SK-N-SH (cell line): ENCODE measurements at regions not wholly inside any gene's neighbourhood (a gene's known extent, or its start where the extent isn't known, plus 50 kb on each side); places are given as distances from the start of the nearest gene placed in this dataset.
"Not testable (repeated sequence)": the region's sequence is repeated elsewhere in the genome, so short reads cannot be mapped to it uniquely, and the experiment has no call there.

ENCODE experiments used
- CTCF ChIA-PET: fragments of 300-600, 350-600 bp; formaldehyde crosslinking; extraction: SDS; loops from one replicate; lab custom pipeline; 2021; lab: Yijun Ruan, JAX
- POLR2A ChIA-PET: fragments of 350-600 bp; sonication (Branson Sonifier 250); formaldehyde crosslinking; extraction: SDS; loops from one replicate; lab custom pipeline; 2020; ENCODE audit warnings: antibody characterized with exemption, inconsistent platforms; lab: Yijun Ruan, JAX
- DNase-seq: peaks from one replicate; pipeline ENCODE4 v3.0.0; 2012
- H2AFZ ChIP-seq: fragments of 200-600 bp; sonication (generic); 2 replicates; pipeline ENCODE4 v1.8.1; 2016; ENCODE audit warnings: antibody characterized with exemption, mild to moderate bottlenecking, low read depth
- H3F3A ChIP-seq: fragments of 200-600 bp; sonication (generic); replicated peaks from 2 replicates; pipeline ENCODE3; 2016; ENCODE audit warnings: antibody characterized with exemption, mild to moderate bottlenecking; ENCODE audit not compliant: insufficient read depth
- H3K27ac ChIP-seq, 2 experiments: fragments of 200-500 bp in 1 of 2; fragments of 200-600 bp in 1 of 2; sonication (Bioruptor generic) in 1 of 2; sonication (generic), shearing (Covaris generic) in 1 of 2; 2 replicates each; pipeline versions ENCODE4 v1.5.1 to v1.6.1; 2014 to 2016; ENCODE audit warnings: low read depth in 2 of 2, inconsistent platforms in 1 of 2, low read length in 1 of 2, mild to moderate bottlenecking in 1 of 2, mixed read lengths in 1 of 2
- H3K27me3 ChIP-seq: fragments of 200-600 bp; sonication (generic), shearing (Covaris generic); 2 replicates; pipeline ENCODE4 v1.6.1; 2016; ENCODE audit warnings: mixed run types; ENCODE audit not compliant: insufficient read depth
- H3K36me3 ChIP-seq, 2 experiments: fragments of 200-500 bp in 1 of 2; fragments of 200-600 bp in 1 of 2; sonication (Bioruptor generic) in 1 of 2; sonication (generic) in 1 of 2; replicated peaks in 1 of 2; 2 replicates each; pipeline versions ENCODE3 to v1.5.1; 2014 to 2016; ENCODE audit warnings: low read length in 1 of 2, mild to moderate bottlenecking in 1 of 2; ENCODE audit not compliant: insufficient read depth in 2 of 2, control insufficient read depth in 1 of 2
- H3K4me1 ChIP-seq, 2 experiments: fragments of 200-500 bp in 1 of 2; fragments of 200-600 bp in 1 of 2; sonication (Bioruptor generic) in 1 of 2; sonication (generic), shearing (Covaris generic) in 1 of 2; 2 replicates each; pipeline versions ENCODE4 v1.5.1 to v1.6.1; 2014 to 2016; ENCODE audit warnings: low read depth in 1 of 2, low read length in 1 of 2, mixed run types in 1 of 2; ENCODE audit not compliant: insufficient read depth in 2 of 2, control insufficient read depth in 1 of 2
- H3K4me2 ChIP-seq: fragments of 200-600 bp; sonication (generic), shearing (Covaris generic); 2 replicates; pipeline ENCODE4 v1.6.1; 2017; ENCODE audit warnings: mixed run types
- H3K4me3 ChIP-seq, 2 experiments: fragments of 200-500 bp in 1 of 2; fragments of 200-600 bp in 1 of 2; sonication (Bioruptor generic) in 1 of 2; sonication (generic), shearing (Covaris generic) in 1 of 2; 2 replicates each; pipeline versions ENCODE4 v1.5.1 to v1.8.1; 2014 to 2016; ENCODE audit warnings: low read depth in 2 of 2, inconsistent platforms in 1 of 2, low read length in 1 of 2, mild to moderate bottlenecking in 1 of 2, mixed read lengths in 1 of 2, moderate library complexity in 1 of 2
- H3K79me2 ChIP-seq: fragments of 200-600 bp; sonication (generic); 2 replicates; pipeline ENCODE4 v1.8.1; 2017; ENCODE audit warnings: mild to moderate bottlenecking; ENCODE audit not compliant: insufficient read depth
- H3K9ac ChIP-seq: fragments of 200-600 bp; sonication (generic); 2 replicates; pipeline ENCODE4 v1.6.1; 2017; ENCODE audit warnings: mixed run types
- H3K9me2 ChIP-seq: fragments of 200-600 bp; sonication (generic); 2 replicates; pipeline ENCODE4 v1.6.1; 2017; ENCODE audit warnings: mixed run types
- H3K9me3 ChIP-seq: fragments of 200-600 bp; sonication (generic); 2 replicates; pipeline ENCODE4 v1.6.1; 2017; ENCODE audit warnings: mixed run types, mild to moderate bottlenecking, moderate library complexity
- H4K20me1 ChIP-seq: fragments of 200-600 bp; sonication (generic); 2 replicates; pipeline ENCODE4 v1.6.1; 2017; ENCODE audit warnings: mild to moderate bottlenecking, mixed run types; ENCODE audit not compliant: insufficient read depth
- CHD2 ChIP-seq: fragments of 150-350 bp; IDR thresholded peaks from 2 replicates; pipeline ENCODE4 v1.6.1; 2018; ENCODE audit warnings: low read length; ENCODE audit not compliant: partially characterized antibody
- ELF1 ChIP-seq: IDR thresholded peaks from 2 replicates; pipeline ENCODE4 v1.4.0; 2012
- EP300 ChIP-seq, 2 experiments: IDR thresholded peaks; 2 replicates each; pipeline versions ENCODE4 v1.4.0 to v1.6.1; 2012; ENCODE audit warnings: borderline replicate concordance in 1 of 2, low read depth in 1 of 2, low read length in 1 of 2
- FOSL2 ChIP-seq: IDR thresholded peaks from 2 replicates; pipeline ENCODE4 v1.4.0; 2012; ENCODE audit warnings: low read depth, mild to moderate bottlenecking, moderate library complexity, borderline replicate concordance
- GATA2 ChIP-seq: sonication (generic); formaldehyde crosslinking; IDR thresholded peaks from 2 replicates; pipeline ENCODE4 v1.5.0; 2020; ENCODE audit warnings: mild to moderate bottlenecking, missing genetic modification reagents
- JUND ChIP-seq: IDR thresholded peaks from 2 replicates; pipeline ENCODE4 v1.4.0; 2012
- MEF2A ChIP-seq: IDR thresholded peaks from 2 replicates; pipeline ENCODE4 v1.4.0; 2012; ENCODE audit warnings: low read depth, borderline replicate concordance
- MXI1 ChIP-seq: IDR thresholded peaks from 2 replicates; pipeline ENCODE4 v1.6.1; 2012; ENCODE audit warnings: mild to moderate bottlenecking, low read depth, low read length, improper control_type of control experiment
- NFIC ChIP-seq: IDR thresholded peaks from 2 replicates; pipeline ENCODE4 v1.4.0; 2012; ENCODE audit warnings: borderline replicate concordance
- POLR2AphosphoS5 ChIP-seq: IDR thresholded peaks from 2 replicates; pipeline ENCODE4 v1.6.1; 2012; ENCODE audit warnings: low read depth, low read length
- RFX5 ChIP-seq: IDR thresholded peaks from 2 replicates; pipeline ENCODE4 v1.6.1; 2012; ENCODE audit warnings: mild to moderate bottlenecking, improper control_type of control experiment, low read length
- SMC3 ChIP-seq: IDR thresholded peaks from 2 replicates; pipeline ENCODE4 v1.6.1; 2012; ENCODE audit warnings: low read depth, low read length, improper control_type of control experiment
- TAF1 ChIP-seq: IDR thresholded peaks from 2 replicates; pipeline ENCODE4 v1.6.1; 2012; ENCODE audit warnings: low read depth, mild to moderate bottlenecking, low read length, moderate library complexity, borderline replicate concordance
- TCF12 ChIP-seq: IDR thresholded peaks from 2 replicates; pipeline ENCODE4 v1.4.0; 2012
- WGBS: methylation state at CpG from one replicate; pipeline ENCODE4 v1.1.6; 2017; ENCODE audit warnings: low lambda C conversion rate; 5-methylcytosine and 5-hydroxymethylcytosine counted together
- TF ChIP-seq, protein P1 (sequence below): fragments of 200-600 bp; sonication (generic); IDR thresholded peaks from 2 replicates; pipeline ENCODE4 v1.6.1; 2017; ENCODE audit warnings: antibody characterized with exemption, mild to moderate bottlenecking, moderate library complexity
- TF ChIP-seq, protein P2 (sequence below): IDR thresholded peaks from 2 replicates; pipeline ENCODE4 v1.4.0; 2012; ENCODE audit warnings: low read depth
- TF ChIP-seq, protein P3 (sequence below): IDR thresholded peaks from 2 replicates; pipeline ENCODE4 v1.4.0; 2012; ENCODE audit warnings: low read depth, borderline replicate concordance

DNA sequence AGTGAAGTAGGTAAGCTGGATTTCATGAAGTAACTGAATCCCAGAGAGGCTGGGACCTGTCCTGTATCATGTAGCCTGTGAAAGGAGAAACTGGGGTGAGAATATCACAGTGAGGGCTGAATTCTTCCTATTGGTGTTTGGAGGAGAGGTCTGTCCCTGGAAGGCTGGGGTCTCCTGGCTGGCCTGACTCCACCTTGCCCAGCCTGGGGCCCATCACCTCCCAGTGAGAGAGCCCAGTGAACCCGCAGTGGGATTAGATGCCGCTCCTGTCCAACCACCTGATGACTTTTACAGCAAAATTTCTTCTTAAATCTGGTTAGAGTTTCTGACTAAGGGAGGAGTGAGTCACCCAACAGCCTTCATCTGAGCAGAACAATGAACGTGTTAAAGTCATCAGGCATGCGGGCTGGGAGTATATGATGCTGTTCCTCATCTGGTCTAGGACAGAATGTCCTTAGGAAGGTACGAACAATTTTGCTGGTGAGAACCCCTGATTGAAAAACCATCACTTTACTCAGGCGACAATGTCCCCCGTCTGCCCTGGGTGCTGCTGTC is 152.9 kb downstream of the LPIN1 start:
- H4K20me1 ChIP-seq: no peaks in the 10 kb centered on the region
- H3K4me2 ChIP-seq: no peak overlapping the region
- 65% methylated on average over 7 of the region's 7 CpGs for WGBS
- ChIA-PET POLR2A (no interaction called here), CTCF (interaction anchor here (0.9 kb wide), 1 partner anchor 9 kb away, joined by 3 read pairs; no protein-coding TSS in a partner anchor)
- DNase-seq: no peak
- H3K27ac ChIP-seq: no peak overlapping the region
- no peak overlapping the region for H2AFZ ChIP-seq
- no peaks in the 10 kb centered on the region for H3K9me3 ChIP-seq
- no peak overlapping the region for H3K4me3 ChIP-seq
- no peaks in the 10 kb centered on the region for H3K27me3 ChIP-seq
- no peaks in the 10 kb centered on the region for H3K4me1 ChIP-seq
- no peaks in the 10 kb centered on the region for H3F3A ChIP-seq
- TF ChIP-seq RFX5 (no peak), GATA2 (CRISPR knock-in tag) (no peak), MEF2A (no peak), FOSL2 (peak; percentile 78), CHD2 (no peak), POLR2AphosphoS5 (no peak), NFIC (no peak), JUND (peak; percentile 55; the same call in 1 of the 2 replicates), TCF12 (peak; percentile 18; the same call in 1 of the 2 replicates), EP300 (IDR thresholded peaks at IDR 0.05; ENCODE audit: borderline replicate concordance in 1 of 2, low read depth in 1 of 2, low read length in 1 of 2) (no peak), SMC3 (no peak), ELF1 (no peak), MXI1 (no peak), TAF1 (no peak)
- TF ChIP-seq, protein P1, sequence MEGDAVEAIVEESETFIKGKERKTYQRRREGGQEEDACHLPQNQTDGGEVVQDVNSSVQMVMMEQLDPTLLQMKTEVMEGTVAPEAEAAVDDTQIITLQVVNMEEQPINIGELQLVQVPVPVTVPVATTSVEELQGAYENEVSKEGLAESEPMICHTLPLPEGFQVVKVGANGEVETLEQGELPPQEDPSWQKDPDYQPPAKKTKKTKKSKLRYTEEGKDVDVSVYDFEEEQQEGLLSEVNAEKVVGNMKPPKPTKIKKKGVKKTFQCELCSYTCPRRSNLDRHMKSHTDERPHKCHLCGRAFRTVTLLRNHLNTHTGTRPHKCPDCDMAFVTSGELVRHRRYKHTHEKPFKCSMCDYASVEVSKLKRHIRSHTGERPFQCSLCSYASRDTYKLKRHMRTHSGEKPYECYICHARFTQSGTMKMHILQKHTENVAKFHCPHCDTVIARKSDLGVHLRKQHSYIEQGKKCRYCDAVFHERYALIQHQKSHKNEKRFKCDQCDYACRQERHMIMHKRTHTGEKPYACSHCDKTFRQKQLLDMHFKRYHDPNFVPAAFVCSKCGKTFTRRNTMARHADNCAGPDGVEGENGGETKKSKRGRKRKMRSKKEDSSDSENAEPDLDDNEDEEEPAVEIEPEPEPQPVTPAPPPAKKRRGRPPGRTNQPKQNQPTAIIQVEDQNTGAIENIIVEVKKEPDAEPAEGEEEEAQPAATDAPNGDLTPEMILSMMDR: no peak
- TF ChIP-seq, protein P2, sequence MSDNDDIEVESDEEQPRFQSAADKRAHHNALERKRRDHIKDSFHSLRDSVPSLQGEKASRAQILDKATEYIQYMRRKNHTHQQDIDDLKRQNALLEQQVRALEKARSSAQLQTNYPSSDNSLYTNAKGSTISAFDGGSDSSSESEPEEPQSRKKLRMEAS: no peak
- TF ChIP-seq, protein P3, sequence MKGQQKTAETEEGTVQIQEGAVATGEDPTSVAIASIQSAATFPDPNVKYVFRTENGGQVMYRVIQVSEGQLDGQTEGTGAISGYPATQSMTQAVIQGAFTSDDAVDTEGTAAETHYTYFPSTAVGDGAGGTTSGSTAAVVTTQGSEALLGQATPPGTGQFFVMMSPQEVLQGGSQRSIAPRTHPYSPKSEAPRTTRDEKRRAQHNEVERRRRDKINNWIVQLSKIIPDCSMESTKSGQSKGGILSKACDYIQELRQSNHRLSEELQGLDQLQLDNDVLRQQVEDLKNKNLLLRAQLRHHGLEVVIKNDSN: no peak
- no peaks in the 10 kb centered on the region for H3K79me2 ChIP-seq
- H3K9ac ChIP-seq: no peak overlapping the region
- no peaks in the 10 kb centered on the region for H3K9me2 ChIP-seq
- no peaks in the 10 kb centered on the region for H3K36me3 ChIP-seq

DNA sequence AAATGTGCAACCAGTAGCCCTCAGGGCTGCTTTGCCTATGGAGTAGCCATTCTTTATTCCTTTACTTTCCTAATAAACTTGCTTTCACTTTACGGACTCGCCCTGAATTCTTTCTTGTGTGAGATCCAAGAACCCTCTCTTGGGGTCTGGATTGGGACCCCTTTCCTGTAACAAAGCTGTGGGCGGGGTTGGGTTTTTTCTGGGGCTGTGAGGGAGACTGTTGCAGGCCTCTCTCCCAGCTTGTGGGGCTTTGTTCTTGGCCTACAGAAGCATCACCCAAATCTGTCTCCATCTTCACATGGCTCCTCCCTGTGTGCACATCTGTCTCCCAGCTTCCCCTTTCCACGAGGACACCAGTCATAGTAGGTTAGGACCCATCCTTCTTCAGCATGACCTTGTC is 154.5 kb downstream of the LPIN1 start:
- H4K20me1 ChIP-seq, H2AFZ ChIP-seq, H3K9me2 ChIP-seq, H3K79me2 ChIP-seq, DNase-seq, H3K27me3 ChIP-seq, H3K4me2 ChIP-seq, CTCF ChIA-PET, H3K36me3 ChIP-seq, H3K4me3 ChIP-seq, H3K27ac ChIP-seq, H3K9ac ChIP-seq, H3F3A ChIP-seq, H3K4me1 ChIP-seq, H3K9me3 ChIP-seq, POLR2A ChIA-PET: not testable (repeated sequence)
- 71% methylated on average over 4 of the region's 4 CpGs for WGBS
